SU-DHL-6 (cell line): ENCODE measurements at regions not wholly inside any gene's neighbourhood (a gene's known extent, or its start where the extent isn't known, plus 50 kb on each side); places are given as distances from the start of the nearest gene placed in this dataset.

ENCODE experiments used
- H2AFZ ChIP-seq: fragments of 200-600 bp; sonication (generic); 2 replicates; pipeline ENCODE4 v1.6.1; 2014; ENCODE audit warnings: low read depth, mild to moderate bottlenecking, moderate library complexity, mixed read lengths, antibody characterized with exemption, low read length; ENCODE audit not compliant: severe bottlenecking
- H3F3A ChIP-seq: fragments of 200-600 bp; shearing (Covaris generic); 2 replicates; pipeline ENCODE4 v1.6.0; 2016; ENCODE audit warnings: antibody characterized with exemption, mild to moderate bottlenecking; ENCODE audit not compliant: insufficient read depth
- H3K27ac ChIP-seq: fragments of 200-600 bp; sonication (generic); 2 replicates; pipeline ENCODE4 v1.5.1; 2016; ENCODE audit warnings: low read depth, mild to moderate bottlenecking, low read length, moderate library complexity, mixed read lengths
- H3K27me3 ChIP-seq: fragments of 200-600 bp; sonication (generic), shearing (Covaris generic); 2 replicates; pipeline ENCODE4 v1.6.0; 2014; ENCODE audit warnings: mild to moderate bottlenecking, low read length
- H3K36me3 ChIP-seq: fragments of 200-600 bp; sonication (generic); 2 replicates; pipeline ENCODE4 v1.6.1; 2014; ENCODE audit warnings: mild to moderate bottlenecking, low read length, mixed read lengths
- H3K4me2 ChIP-seq: fragments of 300-600, 200-600 bp; shearing (Covaris generic), sonication (generic); 2 replicates; pipeline ENCODE4 v1.6.0; 2014; ENCODE audit warnings: low read length, low read depth, mild to moderate bottlenecking; ENCODE audit not compliant: poor library complexity, severe bottlenecking
- H3K4me3 ChIP-seq: fragments of 200-600 bp; sonication (generic); 2 replicates; pipeline ENCODE4 v1.5.1; 2014; ENCODE audit warnings: antibody characterized with exemption, low read length, mild to moderate bottlenecking, mixed read lengths; ENCODE audit not compliant: insufficient read depth, poor library complexity, severe bottlenecking
- H3K79me2 ChIP-seq: fragments of 200-600 bp; sonication (generic); 2 replicates; pipeline ENCODE4 v1.6.1; 2014; ENCODE audit warnings: mild to moderate bottlenecking, low read length, moderate library complexity; ENCODE audit not compliant: insufficient read depth
- H3K9ac ChIP-seq: fragments of 200-600 bp; sonication (generic); 2 replicates; pipeline ENCODE4 v1.7.0; 2014; ENCODE audit warnings: mild to moderate bottlenecking, low read length
- H3K9me2 ChIP-seq: fragments of 200-600 bp; sonication (generic); replicated peaks from 2 replicates; pipeline ENCODE4 v1.6.1; 2014; ENCODE audit warnings: low read length; ENCODE audit not compliant: insufficient read depth
- H3K9me3 ChIP-seq: fragments of 200-600 bp; sonication (generic); 2 replicates; pipeline ENCODE4 v1.6.1; 2014; ENCODE audit warnings: low read length, mixed read lengths; ENCODE audit not compliant: insufficient read depth
- H4K20me1 ChIP-seq: fragments of 200-600 bp; sonication (generic); 2 replicates; pipeline ENCODE4 v1.6.1; 2014; ENCODE audit warnings: low read depth, mild to moderate bottlenecking, antibody characterized with exemption, low read length, moderate library complexity, mixed read lengths
- CTCF ChIP-seq: fragments of 200-600 bp; sonication (generic); IDR thresholded peaks from one replicate; pipeline ENCODE4 v1.5.1; 2017; ENCODE audit warnings: antibody characterized with exemption, mild to moderate bottlenecking, low read length, moderate library complexity; ENCODE audit not compliant: insufficient read depth, poor library complexity, severe bottlenecking
- EZH2phosphoT487 ChIP-seq: fragments of 200-600 bp; sonication (generic), shearing (Covaris generic); conservative IDR thresholded peaks from 2 replicates; pipeline ENCODE4 v1.6.1; 2018; ENCODE audit warnings: mild to moderate bottlenecking, antibody characterized with exemption, low read length, moderate library complexity, mixed read lengths

GRCh38 chr13:99686944-99687411 lies 185.7 kb downstream of the TM9SF2 start:
- H3K9me2 ChIP-seq, result no peaks in the 10 kb centered on the region
- no peak overlapping the region for H3K4me3 ChIP-seq
- no peaks in the 10 kb centered on the region for H3K36me3 ChIP-seq
- TF ChIP-seq CTCF, result no peak
- no peak for TF ChIP-seq EZH2phosphoT487
- H4K20me1 ChIP-seq, result 0 out of 2 replicates have a peak, but pooled peaks cover 5% of the 10 kb centered on the region
- no peaks in the 10 kb centered on the region for H3K9me3 ChIP-seq
- H3K79me2 ChIP-seq, result no peaks in the 10 kb centered on the region
- H3F3A ChIP-seq, result no peaks in the 10 kb centered on the region
- no peak overlapping the region for H3K4me2 ChIP-seq
- no peak overlapping the region for H2AFZ ChIP-seq
- H3K27me3 ChIP-seq, result no peaks in the 10 kb centered on the region
- H3K27ac ChIP-seq, result no peak overlapping the region
- no peak overlapping the region for H3K9ac ChIP-seq

- Histone ChIP-seq H3K79me2 (no peaks in the 10 kb centered on the region), H3F3A (no peaks in the 10 kb centered on the region), H3K4me2 (no peak overlapping the region), H2AFZ (no peak overlapping the region), H3K4me3 (no peak overlapping the region), H3K27me3 (no peaks in the 10 kb centered on the region), H3K9ac (no peak overlapping the region), H4K20me1 (0 out of 2 replicates have a peak, but pooled peaks cover 5% of the 10 kb centered on the region), H3K9me2 (no peaks in the 10 kb centered on the region), H3K36me3 (no peaks in the 10 kb centered on the region), H3K27ac (no peak overlapping the region), H3K9me3 (no peaks in the 10 kb centered on the region)
- TF ChIP-seq CTCF (no peak), EZH2phosphoT487 (no peak)
Measured at GRCh38 chr13:99686157-99686572, 184.9 kb downstream of the TM9SF2 start.

GRCh38 chr13:99681695-99682094 lies 180.4 kb downstream of the TM9SF2 start:
- H3K27ac ChIP-seq, result no peak overlapping the region
- no peak overlapping the region for H3K4me3 ChIP-seq
- H2AFZ ChIP-seq, result no peak overlapping the region
- no peaks in the 10 kb centered on the region for H3K36me3 ChIP-seq
- no peaks in the 10 kb centered on the region for H3K9me3 ChIP-seq
- no peaks in the 10 kb centered on the region for H3K79me2 ChIP-seq
- TF ChIP-seq CTCF (no peak), EZH2phosphoT487 (no peak)
- no peak overlapping the region for H3K9ac ChIP-seq
- H3K4me2 ChIP-seq, result no peak overlapping the region
- H3K9me2 ChIP-seq, result no peaks in the 10 kb centered on the region
- H3F3A ChIP-seq, result no peaks in the 10 kb centered on the region
- H4K20me1 ChIP-seq, result no peaks in the 10 kb centered on the region
- no peaks in the 10 kb centered on the region for H3K27me3 ChIP-seq
